HG02970 (cell line): ENCODE measurements at regions not wholly inside any gene's neighbourhood (a gene's known extent, or its start where the extent isn't known, plus 50 kb on each side); places are given as distances from the start of the nearest gene placed in this dataset.
"Not testable (repeated sequence)": the region's sequence is repeated elsewhere in the genome, so short reads cannot be mapped to it uniquely, and the experiment has no call there.

ENCODE experiments used
- ATAC-seq: cut with Tn5 transposase; IDR thresholded peaks from one replicate; pipeline ENCODE4 v1.9.1; 2021; ENCODE audit warnings: mild to moderate bottlenecking, moderate library complexity, moderate number of reproducible peaks; ENCODE audit not compliant: unreplicated experiment, low FRiP score

- ATAC-seq: no peak
Measured at GRCh38 chr12:46671102-46671501, 154.7 kb downstream of the SLC38A4 start.

- no peak for ATAC-seq
Measured at GRCh38 chr12:46670636-46671035, 155.2 kb downstream of the SLC38A4 start.

- no peak for ATAC-seq
Measured at GRCh38 chr12:46669720-46670119, 156.1 kb downstream of the SLC38A4 start.

- no peak for ATAC-seq
Measured at GRCh38 chr12:46667551-46667950, 158.2 kb downstream of the SLC38A4 start.

GRCh38 chr12:46664761-46665287 lies 161.0 kb downstream of the SLC38A4 start:
- no peak for ATAC-seq

GRCh38 chr12:46663318-46663717 lies 162.5 kb downstream of the SLC38A4 start:
- ATAC-seq: no peak

GRCh38 chr12:46661110-46661845 lies 164.5 kb downstream of the SLC38A4 start:
- ATAC-seq: no peak

GRCh38 chr12:46660719-46661109 lies 165.1 kb downstream of the SLC38A4 start:
- no peak for ATAC-seq

GRCh38 chr12:46660276-46660675 lies 165.5 kb downstream of the SLC38A4 start:
- ATAC-seq: no peak

- no peak for ATAC-seq
Measured at GRCh38 chr12:46659824-46660223, 166.0 kb downstream of the SLC38A4 start.

- no peak for ATAC-seq
Measured at GRCh38 chr12:46659032-46659650, 166.7 kb downstream of the SLC38A4 start.

GRCh38 chr12:46657453-46658411 lies 168.1 kb downstream of the SLC38A4 start:
- no peak for ATAC-seq

- ATAC-seq: not testable (repeated sequence)
Measured at GRCh38 chr12:46655984-46656383, 169.8 kb downstream of the SLC38A4 start.

GRCh38 chr12:46653311-46653710 lies 172.5 kb downstream of the SLC38A4 start:
- ATAC-seq: no peak

- ATAC-seq: no peak
Measured at GRCh38 chr12:46652692-46653091, 173.1 kb downstream of the SLC38A4 start.

GRCh38 chr12:46650688-46651087 lies 175.1 kb downstream of the SLC38A4 start:
- ATAC-seq: no peak

- ATAC-seq: no peak
Measured at GRCh38 chr12:46649433-46649832, 176.4 kb downstream of the SLC38A4 start.

- no peak for ATAC-seq
Measured at GRCh38 chr12:46647034-46647433, 178.8 kb downstream of the SLC38A4 start.

GRCh38 chr12:46641649-46642048 lies 184.1 kb downstream of the SLC38A4 start:
- not testable (repeated sequence) for ATAC-seq

- ATAC-seq: no peak
Measured at GRCh38 chr12:46635818-46636217, 190.0 kb downstream of the SLC38A4 start.
